ENCODE measurements at regions not wholly inside any gene's neighbourhood (a gene's known extent, or its start where the extent isn't known, plus 50 kb on each side); places are given as distances from the start of the nearest gene placed in this dataset.
A peak's percentile ranks its signal among the peaks of the same experiment; 100 is the strongest.

DNA sequence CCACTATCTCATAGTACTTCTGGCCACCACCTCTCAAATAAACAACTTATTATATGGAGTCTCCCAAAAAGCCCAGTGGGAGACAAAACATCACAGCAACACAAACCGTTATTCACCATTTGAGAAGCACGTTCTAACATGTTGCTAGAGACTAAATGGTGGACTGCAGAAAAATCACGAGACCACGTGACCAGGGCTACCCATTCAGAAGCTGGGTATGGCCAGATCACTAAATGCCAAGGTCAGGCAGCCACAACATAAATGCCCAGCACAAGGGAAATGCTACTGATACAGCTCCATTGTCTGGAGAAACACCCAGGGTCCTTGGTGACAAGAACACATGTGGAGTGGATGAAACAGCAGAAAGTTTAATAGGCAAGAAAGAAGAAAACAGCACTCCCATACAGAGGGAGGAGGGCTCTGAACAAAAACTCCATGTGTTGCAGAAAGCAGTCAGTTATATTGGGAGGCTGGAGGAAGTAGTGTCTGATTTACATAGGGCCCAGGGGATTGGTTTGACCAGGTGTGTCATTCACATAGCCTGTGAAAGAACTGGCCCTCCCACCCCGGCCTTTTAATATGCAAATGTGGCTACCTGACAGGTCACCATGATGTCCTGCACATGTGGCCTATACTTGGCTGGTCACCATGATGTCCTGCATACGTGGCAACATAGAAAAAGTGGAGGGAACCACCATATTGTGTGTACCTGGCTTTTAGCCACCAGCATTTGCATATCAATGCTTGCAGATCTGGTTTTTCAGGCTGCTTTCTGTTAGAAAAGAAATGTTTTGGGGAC lies 97.2 kb downstream of the TRIM36 start:
- no peak for DNase-seq

DNA sequence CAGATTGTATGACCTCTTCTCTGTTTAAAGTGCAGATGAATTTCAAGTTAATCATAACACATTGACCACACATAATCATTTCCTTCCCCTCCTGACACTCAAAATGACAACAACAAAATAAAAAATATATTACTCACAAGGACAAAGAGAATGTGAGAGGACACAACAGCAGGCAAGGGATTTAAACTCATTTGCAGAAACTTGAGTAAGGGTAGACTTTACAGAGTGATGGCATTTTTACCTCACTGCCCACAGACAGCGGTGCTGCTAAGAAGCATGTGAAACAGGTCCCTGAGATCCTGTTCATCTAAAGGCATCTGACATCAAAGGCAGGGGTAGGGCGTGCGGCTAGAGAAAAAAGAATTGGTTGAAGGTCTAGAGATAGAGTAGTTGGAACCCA lies 99.0 kb downstream of the TRIM36 start:
- no peak for DNase-seq

- peak in 1 of 2 experiments; percentile 6 for DNase-seq
These were observed 100.4 kb downstream of the TRIM36 start for GRCh38 chr5:115069087-115069968.

DNA sequence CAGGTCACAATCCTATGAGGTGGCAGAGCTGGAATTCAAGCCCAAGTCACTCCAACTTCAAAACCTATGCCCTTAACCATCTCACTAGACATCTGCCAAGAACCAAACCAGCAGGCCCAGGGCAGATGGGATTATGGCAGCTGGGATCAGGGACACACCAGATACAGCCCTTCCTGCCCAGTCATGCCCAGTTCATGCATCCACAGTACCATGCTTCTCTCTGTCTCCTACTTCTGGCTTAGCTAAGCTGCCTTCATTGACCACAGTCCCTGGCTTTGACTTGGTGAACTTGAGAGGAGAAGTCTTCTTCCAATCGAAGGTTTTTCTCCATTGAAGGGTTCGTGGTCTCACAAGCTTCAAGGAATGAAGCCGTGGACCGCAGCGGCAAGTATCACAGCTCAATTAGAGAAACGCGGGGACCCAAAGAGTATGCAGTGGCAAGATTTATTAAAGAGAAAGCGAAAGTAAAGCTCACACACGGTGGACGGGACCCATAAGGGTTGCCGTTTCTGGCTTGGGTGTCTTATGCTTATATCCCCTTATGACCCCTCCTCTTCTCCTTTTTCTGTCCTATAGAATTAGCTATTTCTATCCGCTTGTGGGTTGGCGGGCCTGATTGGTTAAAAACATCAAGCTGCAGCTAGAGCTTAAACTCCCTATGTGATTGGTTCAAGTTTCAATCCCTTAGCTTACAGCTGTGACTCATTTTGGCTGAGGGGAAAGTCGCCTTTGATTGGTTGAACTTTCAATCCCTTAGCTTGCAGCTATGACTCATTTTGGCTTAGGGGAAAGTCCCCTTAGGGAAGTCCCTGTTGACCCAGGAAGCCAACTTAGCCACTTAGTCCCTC lies 101.2 kb downstream of the TRIM36 start:
- DNase-seq = no peak

DNA sequence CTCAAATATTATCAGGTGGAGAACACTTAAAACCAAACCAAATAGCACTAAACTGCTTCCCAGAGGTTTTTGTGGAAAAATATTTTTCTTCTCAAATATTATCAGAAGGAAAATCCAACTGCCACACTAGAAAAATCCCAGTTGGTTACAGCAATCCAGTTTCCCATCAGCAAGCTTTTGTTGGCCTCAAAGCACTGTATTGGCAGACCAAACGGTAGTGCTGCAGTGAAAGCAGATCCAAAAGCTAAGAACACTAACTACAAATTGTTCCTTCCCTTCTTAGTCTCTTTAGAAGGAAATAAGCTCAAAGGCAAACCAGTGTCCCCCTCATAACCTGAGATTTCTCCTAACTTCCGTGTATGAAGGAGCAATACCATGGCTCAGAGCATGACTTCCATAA lies 105.3 kb downstream of the TRIM36 start:
- DNase-seq = no peak

DNA sequence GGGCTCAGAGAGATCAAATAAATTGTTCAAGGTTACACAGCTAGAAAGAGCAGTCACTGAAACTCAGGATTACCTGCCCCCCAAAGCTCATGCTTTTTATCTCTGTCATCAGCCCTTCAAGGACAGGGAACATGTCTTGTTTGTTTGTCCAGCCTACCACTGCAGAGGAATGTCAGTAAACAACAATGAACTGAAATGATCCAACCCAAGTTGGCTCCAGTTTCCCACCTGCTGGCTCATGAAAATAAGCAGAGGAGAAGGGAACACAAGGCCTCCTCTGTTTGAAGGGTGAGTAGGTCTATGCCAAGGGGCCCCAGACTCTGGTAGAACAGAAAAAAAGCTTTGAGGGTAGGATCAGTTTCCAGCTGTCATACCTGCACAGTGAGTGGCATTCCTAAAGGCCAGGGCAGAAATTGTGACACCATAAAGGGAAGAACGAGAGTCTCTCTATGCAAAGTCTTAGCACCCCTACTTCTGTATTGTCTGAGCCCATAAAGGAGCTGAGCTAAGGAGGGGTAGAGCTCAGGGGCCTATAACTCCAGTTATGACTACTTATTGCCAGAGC lies 115.2 kb downstream of the TRIM36 start:
- no peak for DNase-seq

DNA sequence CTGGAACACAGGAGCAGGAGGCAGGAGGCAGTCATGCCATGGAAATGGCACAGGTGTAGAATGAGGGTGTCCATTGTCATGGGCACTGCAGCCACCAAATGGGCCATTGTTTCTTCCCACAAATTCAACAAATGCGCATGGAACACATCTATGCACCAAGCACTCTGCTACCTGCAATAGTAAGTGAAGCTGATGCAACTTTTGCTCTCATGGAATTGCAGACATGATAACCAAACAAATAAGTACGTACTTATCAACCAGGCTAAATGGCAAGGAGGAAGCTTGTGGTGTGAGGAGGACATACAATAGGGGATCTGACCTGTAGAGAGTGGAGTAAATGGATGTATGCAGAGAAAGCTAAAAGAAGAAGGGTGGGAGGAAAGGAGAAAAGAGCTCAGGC lies 116.8 kb downstream of the TRIM36 start:
- no peak for DNase-seq

DNA sequence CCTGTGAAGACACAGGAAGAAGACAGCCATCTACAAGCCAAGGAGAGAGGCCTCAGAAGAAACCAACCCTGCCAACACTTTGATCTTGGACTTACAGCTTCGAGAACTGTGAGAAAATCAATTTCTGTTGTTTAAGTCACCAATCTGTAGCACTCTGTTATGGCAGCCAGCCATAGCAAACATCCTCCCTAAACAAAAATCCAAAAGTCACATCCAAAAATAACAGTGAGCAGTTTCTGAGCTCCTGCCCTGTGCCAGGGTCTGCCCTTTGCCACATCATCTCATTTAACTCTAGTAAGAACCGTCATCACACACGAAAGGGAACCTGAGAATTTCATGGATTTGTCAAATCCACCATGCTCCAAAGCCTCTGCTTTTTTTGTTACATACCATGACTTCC lies 118.8 kb downstream of the TRIM36 start:
- no peak for DNase-seq

GRCh38 chr5:115033861-115034260 lies 135.8 kb downstream of the TRIM36 start:
- DNase-seq = no peak

GRCh38 chr5:115028557-115028956 lies 141.2 kb downstream of the TRIM36 start:
- no peak for DNase-seq

GRCh38 chr5:115024922-115025321 lies 144.8 kb downstream of the TRIM36 start:
- DNase-seq = no peak

- no peak for DNase-seq
These were observed 147.4 kb downstream of the TRIM36 start for GRCh38 chr5:115022303-115022702.

DNA sequence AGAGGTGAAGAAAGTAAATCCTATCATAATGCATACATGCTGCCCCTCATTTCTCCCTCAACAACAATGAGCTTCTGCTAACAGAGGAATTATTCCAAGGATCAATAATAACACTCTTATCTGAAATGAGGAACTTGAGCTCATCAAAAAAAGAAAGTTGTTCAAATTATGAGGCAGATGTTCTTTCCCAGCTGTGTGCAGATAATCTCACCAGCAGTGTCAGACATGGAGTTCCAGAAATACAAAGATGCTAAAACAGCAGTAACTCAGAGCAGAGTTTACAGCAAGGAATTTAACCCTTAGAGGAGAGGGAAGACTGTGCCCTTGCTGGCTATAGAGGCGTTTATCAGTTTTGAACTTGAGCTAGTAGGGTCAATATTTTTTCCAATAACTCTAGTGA lies 153.1 kb downstream of the TRIM36 start:
- no peak for DNase-seq

DNA sequence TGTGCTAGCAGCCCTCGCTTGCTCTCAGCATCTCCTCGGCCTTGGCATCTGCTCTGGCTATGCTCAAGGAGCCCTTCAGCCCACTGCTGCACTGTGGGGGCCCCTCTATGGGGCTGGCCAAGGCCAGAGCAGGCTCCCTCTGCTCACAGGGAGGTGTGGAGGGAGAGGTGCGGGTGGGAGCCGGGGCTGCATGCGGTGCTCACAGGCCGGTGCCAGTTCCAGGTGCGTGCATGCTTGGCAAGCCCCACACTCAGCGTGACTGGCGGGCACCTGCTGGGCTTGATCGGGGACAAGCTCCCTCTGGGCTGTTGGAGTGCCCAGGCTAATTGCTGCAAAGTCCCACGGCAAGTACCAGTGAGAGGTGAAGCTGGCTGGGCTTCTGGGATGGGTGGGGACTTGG lies 170.5 kb downstream of the TRIM36 start:
- no peak for DNase-seq

GRCh38 chr5:114989512-114989911 lies 180.2 kb downstream of the TRIM36 start:
- DNase-seq = no peak

DNA sequence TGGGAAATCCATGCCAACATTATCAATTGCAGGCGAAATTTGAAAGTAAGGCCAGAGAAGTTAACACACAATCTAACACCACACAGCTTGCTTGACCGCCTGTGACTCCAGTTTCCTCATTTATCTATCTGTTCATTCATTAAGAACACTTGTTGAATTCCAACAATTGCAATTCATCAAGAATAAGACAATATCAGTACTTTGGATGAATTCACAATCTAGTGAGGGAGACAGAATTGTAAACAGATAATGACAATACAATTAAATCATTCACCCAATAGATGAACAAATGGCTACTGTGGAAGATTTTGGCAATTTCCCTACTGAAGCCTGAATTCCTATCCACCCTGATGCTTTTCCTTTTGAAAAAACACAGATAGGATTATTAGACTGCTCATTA lies 181.6 kb downstream of the TRIM36 start:
- no peak for DNase-seq

GRCh38 chr5:114984796-114985195 lies 184.9 kb downstream of the TRIM36 start:
- DNase-seq = no peak

DNA sequence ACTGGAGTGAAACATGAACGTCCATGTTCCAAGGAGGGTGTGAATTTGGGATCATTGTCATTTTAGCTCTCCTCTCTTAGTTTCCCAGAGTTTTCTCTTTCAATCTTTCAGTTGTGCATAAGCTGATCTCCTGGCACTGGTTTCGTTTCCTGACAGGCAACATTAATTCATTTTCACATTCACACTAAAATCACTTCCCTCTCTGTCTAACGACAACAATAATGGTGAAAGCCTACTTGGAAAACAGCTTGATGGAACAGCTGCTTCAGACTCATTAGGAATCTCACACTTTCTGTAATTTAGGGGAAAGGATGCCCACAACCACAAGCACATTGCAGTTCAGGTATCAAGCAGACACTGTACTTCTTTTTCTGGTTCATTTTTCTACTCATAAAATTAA lies 188.6 kb downstream of the TRIM36 start:
- no peak for DNase-seq

DNA sequence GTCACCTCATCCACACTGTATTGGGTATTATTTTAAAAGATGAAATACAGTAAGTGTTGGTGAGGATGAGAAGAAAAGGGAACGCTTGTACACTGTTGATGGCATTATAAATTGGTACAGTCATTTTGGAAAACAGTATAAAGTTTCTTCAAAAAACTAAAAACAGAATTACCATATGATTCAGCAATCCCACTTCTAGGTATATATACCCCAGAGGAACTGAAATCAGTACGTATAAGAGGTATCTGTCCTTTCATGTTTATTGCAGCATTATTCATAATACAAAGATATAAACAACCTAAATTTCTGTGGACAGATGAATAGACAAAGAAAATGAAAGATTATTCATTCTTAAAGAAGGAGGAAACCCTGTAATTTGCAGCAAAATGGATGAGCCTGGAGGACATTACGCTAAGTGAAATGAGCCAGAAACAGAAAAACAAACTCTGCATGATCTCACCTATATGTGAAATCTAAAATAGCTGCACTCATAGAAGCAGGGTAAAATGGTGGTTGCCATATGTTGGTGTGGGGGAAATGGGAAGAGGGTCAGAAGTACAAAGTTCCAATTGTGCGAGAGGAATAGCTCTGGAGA lies 191.6 kb downstream of the TRIM36 start:
- DNase-seq = no peak

DNA sequence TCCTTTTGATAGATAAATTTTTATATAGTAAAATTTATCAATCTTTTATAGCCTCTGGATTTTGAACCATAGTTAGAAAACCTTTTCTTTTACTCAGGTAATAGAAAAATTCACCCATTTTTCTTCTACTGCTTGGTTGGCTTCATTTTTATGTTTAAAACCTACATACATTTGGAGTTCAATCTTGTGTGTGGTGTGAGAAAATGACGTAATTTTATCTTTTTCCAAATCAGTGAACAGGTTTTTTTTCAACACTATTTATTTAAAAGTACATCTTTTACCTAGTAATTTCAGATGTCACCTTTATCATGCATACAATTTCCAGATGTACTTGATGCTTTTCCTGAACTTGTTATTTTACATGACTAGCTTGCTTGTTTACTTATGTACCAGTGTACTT lies 200.2 kb downstream of the TRIM36 start:
- DNase-seq = no peak

DNA sequence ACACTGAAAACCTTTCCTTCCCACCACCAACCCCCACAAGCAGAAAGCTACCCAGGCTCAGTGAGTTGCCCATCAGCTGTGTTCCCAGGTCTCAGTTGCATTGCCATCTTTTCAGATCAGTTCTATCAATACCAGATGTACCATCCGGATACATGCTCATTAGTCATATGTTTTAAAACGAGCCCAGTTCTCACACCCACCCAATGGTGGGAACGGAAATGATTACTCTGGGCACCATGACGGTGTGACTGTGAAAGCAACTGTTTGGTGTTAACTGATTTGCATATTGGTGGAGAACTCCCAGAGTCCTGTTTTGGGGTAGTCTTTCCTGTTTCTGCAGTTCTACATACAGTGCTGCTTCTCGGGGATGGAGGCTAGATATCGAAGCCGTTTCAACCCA lies 212.3 kb downstream of the TRIM36 start:
- no peak for DNase-seq

- DNase-seq = no peak
These were observed 216.1 kb downstream of the TRIM36 start for GRCh38 chr5:114953565-114953964.

Measured in cerebellar nuclear complex (tissue), 1 donor.